ENCODE measurements at regions not wholly inside any gene's neighbourhood (a gene's known extent, or its start where the extent isn't known, plus 50 kb on each side); places are given as distances from the start of the nearest gene placed in this dataset.

GRCh38 chr3:31465999-31466398 lies 66.7 kb upstream of the STT3B start:
- no peak for TF ChIP-seq CTCF (IDR thresholded peaks at IDR 0.05; ENCODE audit: low read depth, low read length)
- no peak overlapping the region for H3K4me3 ChIP-seq (ENCODE audit: low read depth, low read length)

- H3K4me3 ChIP-seq (ENCODE audit: low read depth, low read length) = no peak overlapping the region
These were observed 65.9 kb upstream of the STT3B start for GRCh38 chr3:31466866-31467265.

GRCh38 chr3:31468433-31468832 lies 64.3 kb upstream of the STT3B start:
- no peak for TF ChIP-seq CTCF (IDR thresholded peaks at IDR 0.05; ENCODE audit: low read depth, low read length)
- no peak overlapping the region for H3K4me3 ChIP-seq (ENCODE audit: low read depth, low read length)

More at GRCh38 chr3:31466866-31467265, 65.9 kb upstream of the STT3B start:
- no peak for TF ChIP-seq CTCF (IDR thresholded peaks at IDR 0.05; ENCODE audit: low read depth, low read length)

- no peak overlapping the region for H3K4me3 ChIP-seq (ENCODE audit: low read depth, low read length)
- no peak for TF ChIP-seq CTCF (IDR thresholded peaks at IDR 0.05; ENCODE audit: low read depth, low read length)
These were observed 63.3 kb upstream of the STT3B start for GRCh38 chr3:31469385-31469784.

GRCh38 chr3:31472479-31473390 lies 60.0 kb upstream of the STT3B start:
- H3K4me3 ChIP-seq (ENCODE audit: low read depth, low read length) = no peak overlapping the region
- TF ChIP-seq CTCF (IDR thresholded peaks at IDR 0.05; ENCODE audit: low read depth, low read length) = no peak

- no peak for TF ChIP-seq CTCF (IDR thresholded peaks at IDR 0.05; ENCODE audit: low read depth, low read length)
- no peak overlapping the region for H3K4me3 ChIP-seq (ENCODE audit: low read depth, low read length)
These were observed 56.5 kb upstream of the STT3B start for GRCh38 chr3:31476209-31476608.

GRCh38 chr3:31479431-31479830 lies 53.3 kb upstream of the STT3B start:
- no peak for TF ChIP-seq CTCF (IDR thresholded peaks at IDR 0.05; ENCODE audit: low read depth, low read length)
- H3K4me3 ChIP-seq (ENCODE audit: low read depth, low read length) = no peak overlapping the region

Data from WI38 (cell line).